ENCODE measurements at regions not wholly inside any gene's neighbourhood (a gene's known extent, or its start where the extent isn't known, plus 50 kb on each side); places are given as distances from the start of the nearest gene placed in this dataset.

- DNase-seq = peak; percentile 27
Observed at GRCh38 chr1:25103164-25103795, 129.0 kb downstream of the SYF2 start.

- peak; percentile 60 for DNase-seq
Observed at GRCh38 chr1:25100151-25100833, 132.0 kb downstream of the SYF2 start.

GRCh38 chr1:25099343-25099951 is 132.9 kb downstream of the SYF2 start:
- DNase-seq = peak; percentile 81

DNA sequence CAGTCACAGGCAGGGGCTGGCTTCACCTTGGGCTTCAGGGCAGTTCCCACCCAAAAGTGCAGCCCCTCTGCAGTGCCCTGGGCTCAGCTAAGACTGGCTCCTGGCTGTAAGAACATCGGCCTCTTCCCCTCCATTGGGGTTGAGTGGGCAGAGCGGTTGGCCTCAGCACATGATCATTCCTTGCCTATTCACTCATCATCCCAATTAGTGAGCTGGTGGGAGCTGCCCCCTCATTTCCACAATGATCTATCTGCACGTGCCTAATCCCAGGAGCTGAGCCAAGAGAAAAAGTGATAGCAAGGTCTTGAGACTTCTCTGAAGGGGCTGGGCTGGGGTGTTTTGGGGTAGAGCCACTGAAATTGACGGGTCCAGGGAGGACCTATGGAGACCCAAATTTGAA is 133.6 kb downstream of the SYF2 start:
- DNase-seq = no peak

DNA sequence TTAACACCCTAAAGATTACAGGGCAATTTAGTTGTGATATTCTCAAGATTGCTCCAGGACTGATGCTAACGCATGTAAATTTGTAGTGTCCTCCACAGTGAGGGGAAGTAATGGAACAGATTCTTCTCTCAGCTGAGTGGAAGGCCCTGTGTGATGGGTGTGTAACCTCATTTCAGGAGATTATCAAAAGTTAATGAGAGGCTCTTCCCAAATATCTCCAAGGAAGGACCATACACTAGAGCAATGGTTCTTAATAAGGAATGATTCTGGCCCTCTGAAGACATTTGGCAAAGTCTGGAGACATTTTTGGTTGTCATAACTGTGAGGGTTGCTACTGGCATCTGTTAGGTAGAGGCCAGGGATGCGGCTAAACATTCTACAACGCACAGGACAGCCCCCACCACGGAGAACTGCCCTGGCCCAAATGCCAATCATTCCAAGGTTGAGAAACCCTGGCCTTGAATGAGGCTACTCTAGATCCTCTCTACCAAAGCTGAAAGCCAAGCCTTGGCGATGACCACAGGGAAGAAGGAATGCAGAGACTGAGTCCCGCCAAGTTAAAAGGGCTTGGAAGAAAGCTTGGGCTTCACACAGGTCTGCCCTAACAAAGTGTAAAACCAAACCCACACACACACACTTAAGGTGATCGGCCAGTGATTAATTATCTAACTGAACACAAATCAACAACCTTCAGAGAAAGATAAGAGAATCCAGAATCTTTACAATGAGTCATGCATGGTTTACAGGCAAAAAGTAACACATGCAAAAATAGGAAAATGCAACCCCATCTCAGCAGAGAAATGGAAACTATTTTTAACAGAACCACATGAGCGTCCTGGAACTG is 135.8 kb downstream of the SYF2 start:
- no peak for DNase-seq

- DNase-seq = no peak
Observed at GRCh38 chr1:25095635-25096200, 136.6 kb downstream of the SYF2 start.

DNA sequence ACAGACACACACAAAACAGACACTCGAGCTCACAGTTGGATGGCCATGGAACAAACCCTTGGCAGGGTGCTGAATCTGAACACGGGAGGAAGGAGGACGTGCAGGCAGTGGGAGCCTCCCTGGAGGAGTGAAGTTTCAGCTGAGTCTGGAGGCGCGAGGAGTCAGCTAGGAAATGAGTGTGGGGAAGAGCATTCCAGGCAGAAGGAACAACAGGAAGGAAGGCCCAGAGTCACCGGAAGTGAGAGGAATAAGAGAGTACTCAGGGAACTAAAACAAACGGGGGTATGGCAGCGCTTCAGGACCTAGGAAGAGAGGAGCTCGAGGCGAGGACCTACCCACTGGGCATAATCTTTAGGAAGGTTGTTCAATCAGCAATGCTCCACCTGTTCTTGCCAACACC is 137.3 kb downstream of the SYF2 start:
- DNase-seq = no peak

DNA sequence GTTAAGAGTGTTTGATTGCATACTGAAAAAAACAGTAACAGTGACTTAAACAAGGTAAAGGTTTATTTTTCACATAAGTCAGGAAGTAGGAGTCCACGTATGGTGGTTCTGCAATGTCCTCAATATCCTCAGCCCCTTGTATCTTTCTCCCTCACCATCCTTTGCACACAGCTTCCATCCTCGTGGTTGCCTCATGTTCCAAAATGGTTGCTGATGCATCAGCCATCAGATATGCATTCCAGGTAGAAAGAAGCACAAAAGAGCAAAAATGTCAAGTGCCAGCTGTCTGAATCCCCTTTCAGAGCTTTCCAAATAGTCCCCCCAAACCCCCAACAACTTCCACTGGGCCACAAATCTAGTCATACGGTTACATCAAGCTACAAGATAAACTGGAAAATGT is 138.1 kb downstream of the SYF2 start:
- DNase-seq = no peak

- DNase-seq = no peak
Observed at GRCh38 chr1:25091658-25092057, 140.6 kb downstream of the SYF2 start.

- DNase-seq = no peak
Observed at GRCh38 chr1:25090707-25091422, 141.4 kb downstream of the SYF2 start.

- no peak for DNase-seq
Observed at GRCh38 chr1:25089772-25090171, 142.5 kb downstream of the SYF2 start.

GRCh38 chr1:25088946-25089345 is 143.4 kb downstream of the SYF2 start:
- no peak for DNase-seq

- no peak for DNase-seq
Observed at GRCh38 chr1:25088180-25088701, 144.1 kb downstream of the SYF2 start.

DNA sequence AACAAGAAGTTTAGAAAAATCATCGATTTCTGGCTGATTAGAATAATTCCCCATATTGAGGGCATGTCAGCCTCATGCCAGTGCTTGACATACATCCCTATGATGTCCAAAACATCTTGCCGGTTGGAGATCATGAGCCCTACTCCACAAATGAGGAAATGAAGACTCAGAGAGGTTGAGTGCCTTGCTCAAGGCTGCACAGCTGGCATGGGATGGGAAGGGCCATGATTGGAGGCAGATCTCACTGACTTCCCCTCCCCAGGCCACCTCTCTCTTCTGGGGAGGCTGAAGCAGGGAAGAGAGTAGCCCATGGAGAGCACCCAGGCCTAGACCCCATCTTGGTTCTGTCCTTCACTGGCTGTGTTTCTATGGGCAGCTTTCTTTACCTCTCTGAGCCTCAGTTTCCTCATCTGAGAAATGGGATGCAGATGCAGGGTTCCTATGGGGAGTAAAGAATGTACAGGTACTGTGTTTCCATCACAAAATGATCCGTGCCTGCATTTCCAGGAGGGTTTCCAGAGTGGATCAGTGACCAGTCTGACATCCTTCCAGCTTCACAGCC is 145.7 kb downstream of the SYF2 start:
- DNase-seq = no peak

DNA sequence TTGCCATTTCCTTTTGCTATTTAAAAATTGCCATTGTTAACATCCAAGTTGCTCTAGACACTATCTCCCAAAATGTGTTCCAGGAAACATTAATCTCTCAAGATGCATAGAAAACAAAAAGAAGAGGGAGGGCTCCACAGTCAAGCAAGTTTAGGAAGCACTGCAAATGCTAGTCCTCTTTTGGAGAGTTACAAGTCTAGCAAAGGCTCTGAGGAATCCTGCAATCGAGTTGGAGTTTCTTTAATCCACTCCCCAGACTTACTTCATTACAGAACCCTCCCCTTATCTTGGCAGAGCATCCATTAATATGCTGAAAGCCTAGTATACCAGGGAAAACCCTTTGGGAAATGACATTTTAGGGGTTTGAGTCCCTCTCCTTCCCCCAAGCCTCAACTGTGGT is 147.9 kb downstream of the SYF2 start:
- no peak for DNase-seq

DNA sequence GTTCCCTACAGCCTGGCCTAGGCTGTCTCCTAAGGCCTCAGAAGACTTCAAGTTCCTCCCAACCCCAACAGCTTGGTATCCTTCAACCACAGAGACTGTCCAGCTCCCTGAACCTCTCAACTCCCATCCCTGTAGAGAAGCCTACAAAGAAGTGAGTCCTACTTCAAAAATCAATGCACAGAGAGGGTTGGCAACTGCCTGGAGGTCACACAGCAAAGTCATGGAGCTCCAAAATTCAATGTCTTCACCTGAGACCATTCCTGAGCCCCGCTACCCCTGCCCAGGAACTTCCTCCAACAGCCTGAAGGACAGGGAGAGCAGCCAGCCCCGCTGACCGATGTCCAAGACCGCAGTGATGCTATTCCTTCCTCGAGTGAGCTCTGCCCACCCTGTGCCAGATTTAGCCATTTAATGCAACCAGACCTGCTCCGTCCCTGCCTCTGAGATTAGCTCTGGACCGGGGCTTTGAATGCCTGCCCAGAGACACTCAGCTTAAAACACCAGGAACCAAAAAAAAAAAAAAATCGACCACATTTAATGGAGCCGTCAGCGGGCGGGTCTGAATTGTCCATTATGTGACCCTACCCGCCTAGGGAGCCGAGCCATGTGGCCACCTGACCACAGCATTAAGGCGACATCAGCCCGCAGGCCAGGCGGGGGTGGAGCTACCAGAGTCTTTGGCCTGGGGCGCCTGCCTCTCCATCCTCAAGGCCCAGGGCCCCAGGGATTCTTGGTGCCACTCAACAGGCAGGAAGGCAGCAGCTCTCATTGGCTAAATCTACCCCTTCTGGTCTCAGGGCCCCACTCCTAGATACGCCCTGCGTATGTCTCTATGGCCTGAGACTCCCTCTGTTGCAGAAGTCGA is 148.6 kb downstream of the SYF2 start:
- DNase-seq = no peak

- no peak for DNase-seq
Observed at GRCh38 chr1:25082995-25083394, 149.3 kb downstream of the SYF2 start.

GRCh38 chr1:25082216-25082899 is 149.9 kb downstream of the SYF2 start:
- no peak for DNase-seq

- no peak for DNase-seq
Observed at GRCh38 chr1:25081496-25081895, 150.8 kb downstream of the SYF2 start.

Measured in NCI-H146 (cell line).